BE2C (cell line): ENCODE measurements at regions not wholly inside any gene's neighbourhood (a gene's known extent, or its start where the extent isn't known, plus 50 kb on each side); places are given as distances from the start of the nearest gene placed in this dataset.
"Not testable (repeated sequence)": the region's sequence is repeated elsewhere in the genome, so short reads cannot be mapped to it uniquely, and the experiment has no call there.

Source experiments
- DNase-seq: peaks from one replicate; pipeline ENCODE4 v3.0.0-alpha.2; 2020
- H3K27me3 ChIP-seq: fragments of 250-450 bp; sonication (Bioruptor Pico); 2 replicates; pipeline ENCODE4 v1.5.1; 2020; ENCODE audit warnings: mild to moderate bottlenecking
- H3K36me3 ChIP-seq: fragments of 250-450 bp; sonication (Bioruptor Pico); 2 replicates; pipeline ENCODE4 v1.5.1; 2020; ENCODE audit warnings: mild to moderate bottlenecking
- H3K4me1 ChIP-seq: fragments of 250-450 bp; sonication (Bioruptor Pico); 2 replicates; pipeline ENCODE4 v1.5.1; 2020
- H3K4me3 ChIP-seq: 2 replicates; pipeline ENCODE4 v1.5.1; 2011; ENCODE audit warnings: low read depth, low read length
- H3K9me3 ChIP-seq: fragments of 250-450 bp; sonication (Bioruptor Pico); 2 replicates; pipeline ENCODE4 v1.5.1; 2020
- CTCF ChIP-seq: IDR thresholded peaks from 2 replicates; pipeline ENCODE4 v1.5.1; 2012; ENCODE audit warnings: mild to moderate bottlenecking, low read depth, low read length

- H3K9me3 ChIP-seq, result no peaks in the 10 kb centered on the region
- TF ChIP-seq CTCF, result no peak
- no peaks in the 10 kb centered on the region for H3K36me3 ChIP-seq
- no peaks in the 10 kb centered on the region for H3K27me3 ChIP-seq
- H3K4me1 ChIP-seq, result no peaks in the 10 kb centered on the region
- H3K4me3 ChIP-seq, result no peak overlapping the region
- no peak for DNase-seq
Measured at GRCh38 chr10:113480851-113481502, 71.9 kb upstream of the HABP2 start.

- TF ChIP-seq CTCF, result no peak
- no peaks in the 10 kb centered on the region for H3K27me3 ChIP-seq
- H3K4me1 ChIP-seq, result no peaks in the 10 kb centered on the region
- no peak overlapping the region for H3K4me3 ChIP-seq
- DNase-seq, result no peak
- no peaks in the 10 kb centered on the region for H3K9me3 ChIP-seq
- H3K36me3 ChIP-seq, result no peaks in the 10 kb centered on the region
Measured at GRCh38 chr10:113484487-113484886, 68.4 kb upstream of the HABP2 start.

GRCh38 chr10:113485736-113486135 is 67.1 kb upstream of the HABP2 start:
- H3K36me3 ChIP-seq, result no peaks in the 10 kb centered on the region
- TF ChIP-seq CTCF, result no peak
- DNase-seq, result no peak
- no peaks in the 10 kb centered on the region for H3K4me1 ChIP-seq
- H3K4me3 ChIP-seq, result no peak overlapping the region
- no peaks in the 10 kb centered on the region for H3K9me3 ChIP-seq
- H3K27me3 ChIP-seq, result no peaks in the 10 kb centered on the region

GRCh38 chr10:113486531-113486930 is 66.3 kb upstream of the HABP2 start:
- TF ChIP-seq CTCF, result no peak

GRCh38 chr10:113487154-113487553 is 65.7 kb upstream of the HABP2 start:
- no peak for DNase-seq
- Histone ChIP-seq H3K4me3 (no peak overlapping the region), H3K27me3 (no peaks in the 10 kb centered on the region), H3K9me3 (no peaks in the 10 kb centered on the region), H3K4me1 (no peaks in the 10 kb centered on the region), H3K36me3 (no peaks in the 10 kb centered on the region)
- TF ChIP-seq CTCF, result no peak

More at GRCh38 chr10:113486531-113486930, 66.3 kb upstream of the HABP2 start:
- no peak for DNase-seq
- Histone ChIP-seq H3K4me3 (no peak overlapping the region), H3K4me1 (no peaks in the 10 kb centered on the region), H3K9me3 (no peaks in the 10 kb centered on the region), H3K27me3 (no peaks in the 10 kb centered on the region), H3K36me3 (no peaks in the 10 kb centered on the region)

- DNase-seq, result no peak
- no peaks in the 10 kb centered on the region for H3K4me1 ChIP-seq
- no peaks in the 10 kb centered on the region for H3K27me3 ChIP-seq
- no peaks in the 10 kb centered on the region for H3K9me3 ChIP-seq
- no peaks in the 10 kb centered on the region for H3K36me3 ChIP-seq
- H3K4me3 ChIP-seq, result no peak overlapping the region
- no peak for TF ChIP-seq CTCF
Measured at GRCh38 chr10:113488186-113488585, 64.7 kb upstream of the HABP2 start.

- not testable (repeated sequence) for H3K27me3 ChIP-seq, H3K36me3 ChIP-seq, DNase-seq, H3K9me3 ChIP-seq, H3K4me1 ChIP-seq, H3K4me3 ChIP-seq
Measured at GRCh38 chr10:113489522-113489921, 63.3 kb upstream of the HABP2 start.
